ENCODE measurements at regions not wholly inside any gene's neighbourhood (a gene's known extent, or its start where the extent isn't known, plus 50 kb on each side); places are given as distances from the start of the nearest gene placed in this dataset.

GRCh38 chr17:12528036-12528435 lies 137.7 kb upstream of the MYOCD start:
- ATAC-seq (ENCODE audit: low FRiP score) (no peak), DNase-seq (ENCODE audit: low spot score) (no peak)
- TF ChIP-seq CTCF (IDR thresholded peaks at IDR 0.05) = no peak

GRCh38 chr17:12530161-12530560 lies 135.5 kb upstream of the MYOCD start:
- no peak for DNase-seq (ENCODE audit: low spot score)
- no peak for TF ChIP-seq CTCF (IDR thresholded peaks at IDR 0.05)
- no peak for ATAC-seq (ENCODE audit: low FRiP score)

GRCh38 chr17:12536021-12536420 lies 129.7 kb upstream of the MYOCD start:
- ATAC-seq (ENCODE audit: low FRiP score) (no peak), DNase-seq (ENCODE audit: low spot score) (no peak)
- no peak for TF ChIP-seq CTCF (IDR thresholded peaks at IDR 0.05)

- ATAC-seq (ENCODE audit: low FRiP score) = no peak
- TF ChIP-seq CTCF (IDR thresholded peaks at IDR 0.05) = no peak
Measured at GRCh38 chr17:12536472-12536871, 129.2 kb upstream of the MYOCD start.

GRCh38 chr17:12537436-12537835 lies 128.3 kb upstream of the MYOCD start:
- no peak for TF ChIP-seq CTCF (IDR thresholded peaks at IDR 0.05)
- ATAC-seq (ENCODE audit: low FRiP score) (no peak), DNase-seq (ENCODE audit: low spot score) (no peak)

More at GRCh38 chr17:12536472-12536871, 129.2 kb upstream of the MYOCD start:
- no peak for DNase-seq (ENCODE audit: low spot score)

GRCh38 chr17:12538003-12538402 lies 127.7 kb upstream of the MYOCD start:
- DNase-seq (ENCODE audit: low spot score) = no peak
- TF ChIP-seq CTCF (IDR thresholded peaks at IDR 0.05) = no peak
- no peak for ATAC-seq (ENCODE audit: low FRiP score)

- no peak for TF ChIP-seq CTCF (IDR thresholded peaks at IDR 0.05)
- DNase-seq (ENCODE audit: low spot score) (no peak), ATAC-seq (ENCODE audit: low FRiP score) (peak; percentile 77)
Measured at GRCh38 chr17:12545877-12546513, 119.7 kb upstream of the MYOCD start.
